ENCODE measurements at regions not wholly inside any gene's neighbourhood (a gene's known extent, or its start where the extent isn't known, plus 50 kb on each side); places are given as distances from the start of the nearest gene placed in this dataset.

DNA sequence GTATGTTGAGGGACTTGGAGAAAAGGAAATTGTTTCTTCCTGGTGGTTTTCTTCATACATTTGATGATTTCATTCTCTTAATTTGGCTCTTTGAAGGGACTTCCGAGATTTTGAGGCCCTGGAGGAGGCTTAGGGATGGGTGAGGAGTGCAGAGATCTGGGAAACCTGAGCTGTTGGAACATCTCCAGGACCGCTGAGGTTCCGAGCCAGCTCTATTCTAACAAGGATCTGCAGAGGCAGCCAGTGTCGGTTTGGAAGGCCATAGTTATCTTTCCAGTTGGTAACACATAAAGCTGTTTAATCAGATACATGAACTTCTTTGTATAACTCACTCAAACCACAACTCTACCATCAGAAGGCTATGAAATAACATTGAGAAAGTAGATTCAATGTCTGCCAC, 70.3 kb upstream of the UPP2 start:
- TF ChIP-seq, protein P1, sequence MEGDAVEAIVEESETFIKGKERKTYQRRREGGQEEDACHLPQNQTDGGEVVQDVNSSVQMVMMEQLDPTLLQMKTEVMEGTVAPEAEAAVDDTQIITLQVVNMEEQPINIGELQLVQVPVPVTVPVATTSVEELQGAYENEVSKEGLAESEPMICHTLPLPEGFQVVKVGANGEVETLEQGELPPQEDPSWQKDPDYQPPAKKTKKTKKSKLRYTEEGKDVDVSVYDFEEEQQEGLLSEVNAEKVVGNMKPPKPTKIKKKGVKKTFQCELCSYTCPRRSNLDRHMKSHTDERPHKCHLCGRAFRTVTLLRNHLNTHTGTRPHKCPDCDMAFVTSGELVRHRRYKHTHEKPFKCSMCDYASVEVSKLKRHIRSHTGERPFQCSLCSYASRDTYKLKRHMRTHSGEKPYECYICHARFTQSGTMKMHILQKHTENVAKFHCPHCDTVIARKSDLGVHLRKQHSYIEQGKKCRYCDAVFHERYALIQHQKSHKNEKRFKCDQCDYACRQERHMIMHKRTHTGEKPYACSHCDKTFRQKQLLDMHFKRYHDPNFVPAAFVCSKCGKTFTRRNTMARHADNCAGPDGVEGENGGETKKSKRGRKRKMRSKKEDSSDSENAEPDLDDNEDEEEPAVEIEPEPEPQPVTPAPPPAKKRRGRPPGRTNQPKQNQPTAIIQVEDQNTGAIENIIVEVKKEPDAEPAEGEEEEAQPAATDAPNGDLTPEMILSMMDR (IDR thresholded peaks at IDR 0.05) = no peak
- no peak for TF ChIP-seq POLR2AphosphoS5 (IDR thresholded peaks at IDR 0.05)
- no peak for TF ChIP-seq POLR2A (IDR thresholded peaks at IDR 0.05)
- TF ChIP-seq EP300 (IDR thresholded peaks at IDR 0.05) = no peak

All from gastroesophageal sphincter (tissue), 3 donors.